Ascending aorta (tissue), 2 donors: ENCODE measurements at regions not wholly inside any gene's neighbourhood (a gene's known extent, or its start where the extent isn't known, plus 50 kb on each side); places are given as distances from the start of the nearest gene placed in this dataset.

ENCODE experiments used
- DNase-seq, 2 donors: peaks; one replicate each; pipeline ENCODE4 v3.0.0-alpha.2; 2019; ENCODE audit warnings: low spot score in 2 of 2
- H3K27ac ChIP-seq, 2 donors: fragments of 200-600 bp; sonication (generic); one replicate each; pipeline ENCODE4 v1.5.1; 2016 to 2017; ENCODE audit warnings: mild to moderate bottlenecking in 1 of 2
- H3K27me3 ChIP-seq: fragments of 200-600 bp; sonication (generic); one replicate; pipeline ENCODE4 v1.5.1; 2017
- H3K36me3 ChIP-seq, 2 donors: fragments of 200-600 bp; sonication (generic); one replicate each; pipeline ENCODE4 v1.5.1; 2016
- H3K4me1 ChIP-seq, 2 donors: fragments of 200-600 bp; sonication (generic); one replicate each; pipeline ENCODE4 v1.5.1; 2016 to 2017; ENCODE audit warnings: mild to moderate bottlenecking in 1 of 2
- H3K4me3 ChIP-seq, 2 donors: fragments of 200-600 bp; sonication (generic); one replicate each; pipeline ENCODE4 v1.5.1; 2016 to 2017; ENCODE audit warnings: mild to moderate bottlenecking in 1 of 2
- H3K9me3 ChIP-seq, 2 donors: fragments of 200-600 bp; sonication (generic); one replicate each; pipeline ENCODE4 v1.5.1; 2016
- CTCF ChIP-seq, 3 experiments: fragments of 200-600 bp in 2 of 3; fragments of 450-650 bp in 1 of 3; sonication (generic) in 2 of 3; IDR thresholded peaks; one replicate each; pipeline ENCODE4 v1.5.1; 2016 to 2019; ENCODE audit warnings: antibody characterized with exemption in 3 of 3, mild to moderate bottlenecking in 1 of 3, moderate library complexity in 1 of 3
- intact Hi-C: fragments of 100-400 bp; cut with DNase I; formaldehyde crosslinking; loops from one replicate; pipeline ENCODE4 v1.15.1; 2023

GRCh38 chrX:39829965-39830364, 267.8 kb downstream of the BCOR start:
- H3K27me3 ChIP-seq, result no peaks in the 10 kb centered on the region
- no peak overlapping the region for H3K4me3 ChIP-seq
- no peak overlapping the region for H3K27ac ChIP-seq
- no peaks in the 10 kb centered on the region for H3K9me3 ChIP-seq
- no peak for TF ChIP-seq CTCF (IDR thresholded peaks at IDR 0.05)
- no peak for DNase-seq
- intact Hi-C loops, result no loop called here
- H3K4me1 ChIP-seq, result no peaks in the 10 kb centered on the region
- H3K36me3 ChIP-seq, result no peaks in the 10 kb centered on the region

GRCh38 chrX:39830414-39830813, 267.3 kb downstream of the BCOR start:
- no peak for TF ChIP-seq CTCF (IDR thresholded peaks at IDR 0.05)
- Histone ChIP-seq H3K4me1 (no peaks in the 10 kb centered on the region), H3K4me3 (no peak overlapping the region), H3K9me3 (no peaks in the 10 kb centered on the region), H3K27ac (no peak overlapping the region), H3K27me3 (no peaks in the 10 kb centered on the region), H3K36me3 (no peaks in the 10 kb centered on the region)
- DNase-seq, result no peak
- intact Hi-C loops, result no loop called here

GRCh38 chrX:39832211-39832610, 265.5 kb downstream of the BCOR start:
- no peaks in the 10 kb centered on the region for H3K27me3 ChIP-seq

GRCh38 chrX:39834600-39834999, 263.2 kb downstream of the BCOR start:
- intact Hi-C loops, result no loop called here
- Histone ChIP-seq H3K36me3 (no peaks in the 10 kb centered on the region), H3K27me3 (no peaks in the 10 kb centered on the region), H3K9me3 (no peaks in the 10 kb centered on the region), H3K4me1 (no peaks in the 10 kb centered on the region), H3K27ac (no peak overlapping the region), H3K4me3 (no peak overlapping the region)
- DNase-seq, result no peak
- no peak for TF ChIP-seq CTCF (IDR thresholded peaks at IDR 0.05)

More at GRCh38 chrX:39832211-39832610, 265.5 kb downstream of the BCOR start:
- Histone ChIP-seq H3K27ac (no peak overlapping the region), H3K9me3 (no peaks in the 10 kb centered on the region), H3K36me3 (no peaks in the 10 kb centered on the region), H3K4me1 (no peaks in the 10 kb centered on the region), H3K4me3 (no peak overlapping the region)
- no peak for TF ChIP-seq CTCF (IDR thresholded peaks at IDR 0.05)
- intact Hi-C loops, result no loop called here
- no peak for DNase-seq

GRCh38 chrX:39835241-39835640, 262.5 kb downstream of the BCOR start:
- intact Hi-C loops, result no loop called here
- no peak overlapping the region for H3K27ac ChIP-seq
- no peak for DNase-seq
- H3K36me3 ChIP-seq, result no peaks in the 10 kb centered on the region
- H3K9me3 ChIP-seq, result no peaks in the 10 kb centered on the region
- no peak for TF ChIP-seq CTCF (IDR thresholded peaks at IDR 0.05)
- no peak overlapping the region for H3K4me3 ChIP-seq
- no peaks in the 10 kb centered on the region for H3K27me3 ChIP-seq
- no peaks in the 10 kb centered on the region for H3K4me1 ChIP-seq

GRCh38 chrX:39835776-39836175, 262.0 kb downstream of the BCOR start:
- no peak for TF ChIP-seq CTCF (IDR thresholded peaks at IDR 0.05)
- Histone ChIP-seq H3K27ac (no peak overlapping the region), H3K9me3 (no peaks in the 10 kb centered on the region), H3K36me3 (no peaks in the 10 kb centered on the region), H3K27me3 (no peaks in the 10 kb centered on the region), H3K4me3 (no peak overlapping the region), H3K4me1 (no peaks in the 10 kb centered on the region)
- no peak for DNase-seq
- intact Hi-C loops, result no loop called here
